GM23248 (cell line): ENCODE measurements at regions not wholly inside any gene's neighbourhood (a gene's known extent, or its start where the extent isn't known, plus 50 kb on each side); places are given as distances from the start of the nearest gene placed in this dataset.
A peak's percentile ranks its signal among the peaks of the same experiment; 100 is the strongest.
"Not testable (repeated sequence)": the region's sequence is repeated elsewhere in the genome, so short reads cannot be mapped to it uniquely, and the experiment has no call there.

ENCODE experiments used
- DNase-seq: peaks from one replicate; pipeline ENCODE4 v3.0.0-alpha.2; 2015
- H2AFZ ChIP-seq: fragments of 200-600 bp; sonication (generic); 2 replicates; pipeline ENCODE4 v1.6.1; 2016; ENCODE audit warnings: antibody characterized with exemption
- H3F3A ChIP-seq: fragments of 200-600 bp; sonication (generic); 2 replicates; pipeline ENCODE4 v1.6.1; 2016; ENCODE audit warnings: mild to moderate bottlenecking, antibody characterized with exemption, mixed run types; ENCODE audit not compliant: insufficient read depth
- H3K27ac ChIP-seq: fragments of 200-600 bp; sonication (generic); 2 replicates; pipeline ENCODE4 v1.5.1; 2016; ENCODE audit warnings: mild to moderate bottlenecking
- H3K27me3 ChIP-seq: fragments of 200-600 bp; sonication (generic); replicated peaks from 2 replicates; pipeline ENCODE4 v1.6.1; 2016; ENCODE audit warnings: mild to moderate bottlenecking; ENCODE audit not compliant: insufficient read depth
- H3K36me3 ChIP-seq: fragments of 200-600 bp; sonication (generic); 2 replicates; pipeline ENCODE4 v1.6.1; 2016; ENCODE audit warnings: low read depth, mild to moderate bottlenecking
- H3K4me1 ChIP-seq: fragments of 200-600 bp; sonication (generic); 2 replicates; pipeline ENCODE4 v1.6.1; 2016; ENCODE audit warnings: mild to moderate bottlenecking; ENCODE audit not compliant: insufficient read depth
- H3K4me2 ChIP-seq: fragments of 200-600 bp; sonication (generic); one replicate; pipeline ENCODE4 v1.6.1; 2016; ENCODE audit warnings: mild to moderate bottlenecking; ENCODE audit not compliant: unreplicated experiment
- H3K4me3 ChIP-seq: fragments of 200-600 bp; sonication (generic); 2 replicates; pipeline ENCODE4 v1.5.1; 2016; ENCODE audit warnings: mild to moderate bottlenecking
- H3K79me2 ChIP-seq: fragments of 200-600 bp; sonication (generic); 2 replicates; pipeline ENCODE4 v1.6.1; 2016; ENCODE audit warnings: mild to moderate bottlenecking; ENCODE audit not compliant: insufficient read depth
- H3K9ac ChIP-seq: fragments of 200-600 bp; sonication (generic); 2 replicates; pipeline ENCODE4 v1.6.1; 2016; ENCODE audit warnings: mild to moderate bottlenecking
- H3K9me2 ChIP-seq: fragments of 200-600 bp; sonication (generic); 2 replicates; pipeline ENCODE4 v1.6.1; 2016; ENCODE audit warnings: mixed run types, mild to moderate bottlenecking, moderate library complexity; ENCODE audit not compliant: insufficient read depth
- H3K9me3 ChIP-seq: fragments of 200-600 bp; sonication (generic); one replicate; pipeline ENCODE4 v1.6.1; 2017; ENCODE audit warnings: low read depth
- H4K20me1 ChIP-seq: fragments of 200-600 bp; sonication (generic); 2 replicates; pipeline ENCODE4 v1.6.0; 2016; ENCODE audit not compliant: insufficient read depth
- EZH2 ChIP-seq: fragments of 200-600 bp; sonication (generic); IDR thresholded peaks from 2 replicates; pipeline ENCODE4 v1.6.1; 2018; ENCODE audit warnings: antibody characterized with exemption, mild to moderate bottlenecking; ENCODE audit not compliant: insufficient read depth, poor library complexity, severe bottlenecking
- EZH2phosphoT487 ChIP-seq: fragments of 200-600 bp; sonication (generic); IDR thresholded peaks from 2 replicates; pipeline ENCODE4 v1.6.1; 2018; ENCODE audit warnings: antibody characterized with exemption, moderate library complexity, mild to moderate bottlenecking, low read depth; ENCODE audit not compliant: insufficient read depth
- whole genome bisulfite sequencing, 2 experiments: methylation state at CpG; one replicate each; pipeline ENCODE4 v1.1.6; 2015 to 2017; ENCODE audit warnings: low lambda C conversion rate in 2 of 2, low coverage in 1 of 2; ENCODE audit errors: missing lambda C conversion rate in 2 of 2; 5-methylcytosine and 5-hydroxymethylcytosine counted together
- in situ Hi-C: fragments of 300-500 bp; cut with MboI; formaldehyde crosslinking; loops from 2 replicates; pipeline ENCODE4 v1.15.0; 2020

- H3K27ac ChIP-seq, H3K36me3 ChIP-seq, H3K9me3 ChIP-seq, H3K9ac ChIP-seq, H3K4me3 ChIP-seq, in situ Hi-C loops, DNase-seq, H3K27me3 ChIP-seq, H2AFZ ChIP-seq, H3K4me2 ChIP-seq, H3K9me2 ChIP-seq, H3K4me1 ChIP-seq, H3K79me2 ChIP-seq, H4K20me1 ChIP-seq, H3F3A ChIP-seq: not testable (repeated sequence)
- WGBS, 2 experiments = 48 to 49% methylated on average over 4 of the region's 4 CpGs
Measured at GRCh38 chr12:9407425-9407748, 199.2 kb upstream of the PZP start.

GRCh38 chr12:9406564-9407424, 198.6 kb upstream of the PZP start:
- no peaks in the 10 kb centered on the region for H3K9me3 ChIP-seq
- H4K20me1 ChIP-seq = no peaks in the 10 kb centered on the region
- H3K4me3 ChIP-seq = no peak overlapping the region
- no peaks in the 10 kb centered on the region for H3F3A ChIP-seq
- DNase-seq = no peak
- H3K9ac ChIP-seq = no peak overlapping the region
- no peak for TF ChIP-seq EZH2
- TF ChIP-seq EZH2phosphoT487 = no peak
- no peak overlapping the region for H2AFZ ChIP-seq
- no peaks in the 10 kb centered on the region for H3K4me1 ChIP-seq
- H3K79me2 ChIP-seq = no peaks in the 10 kb centered on the region
- WGBS, 2 experiments = 83% methylated on average over 19 to 45 of the region's 46 CpGs
- no peak overlapping the region for H3K4me2 ChIP-seq
- no peak overlapping the region for H3K27ac ChIP-seq
- in situ Hi-C loops = no loop called here
- H3K36me3 ChIP-seq = no peaks in the 10 kb centered on the region
- no peaks in the 10 kb centered on the region for H3K9me2 ChIP-seq
- H3K27me3 ChIP-seq = no peaks in the 10 kb centered on the region

- no peaks in the 10 kb centered on the region for H3K9me2 ChIP-seq
Measured at GRCh38 chr12:9405886-9406563, 197.8 kb upstream of the PZP start.

GRCh38 chr12:9404469-9405260, 196.5 kb upstream of the PZP start:
- Histone ChIP-seq H2AFZ (no peak overlapping the region), H4K20me1 (no peaks in the 10 kb centered on the region), H3K4me1 (no peaks in the 10 kb centered on the region), H3K4me3 (no peak overlapping the region), H3F3A (no peaks in the 10 kb centered on the region), H3K9me3 (no peaks in the 10 kb centered on the region), H3K9me2 (no peaks in the 10 kb centered on the region), H3K4me2 (no peak overlapping the region), H3K9ac (no peak overlapping the region), H3K27ac (no peak overlapping the region), H3K27me3 (no peaks in the 10 kb centered on the region), H3K36me3 (no peaks in the 10 kb centered on the region), H3K79me2 (no peaks in the 10 kb centered on the region)
- in situ Hi-C loops = no loop called here
- peak; percentile 13 for DNase-seq
- 93 to 96% methylated on average over 5 to 37 of the region's 39 CpGs for WGBS, 2 experiments
- TF ChIP-seq EZH2 = no peak
- TF ChIP-seq EZH2phosphoT487 = no peak

More at GRCh38 chr12:9405886-9406563, 197.8 kb upstream of the PZP start:
- TF ChIP-seq EZH2phosphoT487 (no peak), EZH2 (no peak)
- Histone ChIP-seq H3K9ac (no peak overlapping the region), H4K20me1 (no peaks in the 10 kb centered on the region), H3K27me3 (no peaks in the 10 kb centered on the region), H3K4me3 (no peak overlapping the region), H3K9me3 (no peaks in the 10 kb centered on the region), H3K27ac (no peak overlapping the region), H3F3A (no peaks in the 10 kb centered on the region), H3K4me2 (no peak overlapping the region), H3K79me2 (no peaks in the 10 kb centered on the region), H3K36me3 (no peaks in the 10 kb centered on the region), H3K4me1 (no peaks in the 10 kb centered on the region), H2AFZ (no peak overlapping the region)
- in situ Hi-C loops = no loop called here
- 64 to 80% methylated on average over 8 to 16 of the region's 25 CpGs for WGBS, 2 experiments
- no peak for DNase-seq
